Endothelial cell of umbilical vein (primary cell): ENCODE measurements at regions not wholly inside any gene's neighbourhood (a gene's known extent, or its start where the extent isn't known, plus 50 kb on each side); places are given as distances from the start of the nearest gene placed in this dataset.

Experiments used
- EZH2 ChIP-seq: IDR thresholded peaks from 2 replicates; pipeline ENCODE4 v1.6.1; 2012; ENCODE audit warnings: borderline replicate concordance, low read depth, mild to moderate bottlenecking, moderate library complexity, low read length, inconsistent platforms; ENCODE audit not compliant: severe bottlenecking
- JUN ChIP-seq: IDR thresholded peaks from 2 replicates; pipeline ENCODE4 v1.6.1; 2011; ENCODE audit warnings: borderline replicate concordance, low read depth; ENCODE audit not compliant: insufficient read length, insufficient read depth
- MYC ChIP-seq: IDR thresholded peaks from one replicate; pipeline ENCODE4 v1.6.1; 2011; ENCODE audit warnings: mild to moderate bottlenecking, low read depth, low read length
- POLR2A ChIP-seq: IDR thresholded peaks from 2 replicates; pipeline ENCODE4 v1.6.1; 2012; ENCODE audit warnings: low read depth, mild to moderate bottlenecking, control low read depth, low read length
- POLR2AphosphoS5 ChIP-seq: IDR thresholded peaks from 2 replicates; pipeline ENCODE4 v1.6.1; 2012; ENCODE audit warnings: low read depth, mild to moderate bottlenecking, control low read depth, low read length, moderate library complexity; ENCODE audit not compliant: insufficient read depth
- TF ChIP-seq, protein P1 (sequence below), 2 donors: IDR thresholded peaks; 1 replicate in 1 of 2; 2 replicates in 1 of 2; pipeline ENCODE4 v1.5.1; 2011; ENCODE audit warnings: low read length in 2 of 2, mild to moderate bottlenecking in 2 of 2, moderate library complexity in 2 of 2, control low read depth in 1 of 2, inconsistent platforms in 1 of 2, low read depth in 1 of 2; ENCODE audit not compliant: insufficient read depth in 1 of 2; ENCODE audit errors: extremely low read depth in 1 of 2
- TF ChIP-seq, protein P2 (sequence below): IDR thresholded peaks from 2 replicates; pipeline ENCODE4 v1.6.1; 2011; ENCODE audit not compliant: insufficient read depth, insufficient read length

DNA sequence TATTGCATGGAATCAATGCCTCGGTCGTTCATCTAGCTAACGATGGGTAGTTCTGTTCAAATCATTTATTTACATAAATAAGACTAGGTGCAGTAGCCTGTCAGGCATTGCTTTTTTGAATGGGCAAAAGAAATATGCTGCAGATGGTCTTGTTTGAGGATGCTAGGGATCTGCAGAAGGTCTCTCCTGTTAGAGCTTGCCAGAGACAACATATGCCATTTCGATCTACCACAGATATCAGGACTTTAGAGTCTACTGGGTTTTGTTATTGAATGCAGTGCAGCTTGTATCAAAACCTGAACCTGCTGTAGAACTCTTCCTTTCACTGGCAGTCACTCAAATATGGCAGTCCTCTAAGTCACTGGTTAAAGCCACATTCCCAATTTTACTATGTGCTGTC is 381.1 kb upstream of the CDH10 start:
- no peak for TF ChIP-seq POLR2A
- TF ChIP-seq, protein P1, sequence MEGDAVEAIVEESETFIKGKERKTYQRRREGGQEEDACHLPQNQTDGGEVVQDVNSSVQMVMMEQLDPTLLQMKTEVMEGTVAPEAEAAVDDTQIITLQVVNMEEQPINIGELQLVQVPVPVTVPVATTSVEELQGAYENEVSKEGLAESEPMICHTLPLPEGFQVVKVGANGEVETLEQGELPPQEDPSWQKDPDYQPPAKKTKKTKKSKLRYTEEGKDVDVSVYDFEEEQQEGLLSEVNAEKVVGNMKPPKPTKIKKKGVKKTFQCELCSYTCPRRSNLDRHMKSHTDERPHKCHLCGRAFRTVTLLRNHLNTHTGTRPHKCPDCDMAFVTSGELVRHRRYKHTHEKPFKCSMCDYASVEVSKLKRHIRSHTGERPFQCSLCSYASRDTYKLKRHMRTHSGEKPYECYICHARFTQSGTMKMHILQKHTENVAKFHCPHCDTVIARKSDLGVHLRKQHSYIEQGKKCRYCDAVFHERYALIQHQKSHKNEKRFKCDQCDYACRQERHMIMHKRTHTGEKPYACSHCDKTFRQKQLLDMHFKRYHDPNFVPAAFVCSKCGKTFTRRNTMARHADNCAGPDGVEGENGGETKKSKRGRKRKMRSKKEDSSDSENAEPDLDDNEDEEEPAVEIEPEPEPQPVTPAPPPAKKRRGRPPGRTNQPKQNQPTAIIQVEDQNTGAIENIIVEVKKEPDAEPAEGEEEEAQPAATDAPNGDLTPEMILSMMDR (IDR thresholded peaks at IDR 0.05; ENCODE audit: extremely low read depth in 1 of 2, insufficient read depth in 1 of 2, low read depth in 1 of 2, low read length in 2 of 2) = no peak
- TF ChIP-seq EZH2 = no peak
- TF ChIP-seq, protein P2, sequence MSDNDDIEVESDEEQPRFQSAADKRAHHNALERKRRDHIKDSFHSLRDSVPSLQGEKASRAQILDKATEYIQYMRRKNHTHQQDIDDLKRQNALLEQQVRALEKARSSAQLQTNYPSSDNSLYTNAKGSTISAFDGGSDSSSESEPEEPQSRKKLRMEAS = no peak
- TF ChIP-seq POLR2AphosphoS5 = no peak
- no peak for TF ChIP-seq MYC
- TF ChIP-seq JUN = no peak
